ENCODE measurements at regions not wholly inside any gene's neighbourhood (a gene's known extent, or its start where the extent isn't known, plus 50 kb on each side); places are given as distances from the start of the nearest gene placed in this dataset.
"Not testable (repeated sequence)": the region's sequence is repeated elsewhere in the genome, so short reads cannot be mapped to it uniquely, and the experiment has no call there.

DNA sequence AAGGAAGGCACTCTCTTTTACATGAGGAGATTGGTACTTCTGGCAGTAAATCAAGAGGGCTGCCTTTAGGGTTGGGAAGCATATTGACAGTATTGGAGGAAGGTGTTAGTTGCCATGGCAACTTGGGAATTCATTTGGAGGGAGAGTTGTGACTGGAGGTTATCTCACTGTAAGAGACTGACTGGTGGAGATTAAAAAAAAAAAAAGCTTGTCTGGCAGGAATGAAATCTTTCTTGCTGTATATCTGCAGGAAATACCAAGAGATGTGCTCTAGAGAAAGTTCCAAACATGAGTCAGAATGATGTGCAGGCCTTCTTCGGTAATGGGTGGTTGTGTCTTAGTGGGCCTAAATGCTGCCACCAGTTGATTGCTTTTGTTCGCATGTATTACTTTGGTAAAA, 59.8 kb upstream of the FAM72C start:
- not testable (repeated sequence) for DNase-seq (ENCODE audit: low read depth in 2 of 3, low spot score in 1 of 3)

GRCh38 chr1:144026022-144026421, 54.2 kb upstream of the FAM72C start:
- not testable (repeated sequence) for DNase-seq (ENCODE audit: low read depth in 2 of 3, low spot score in 1 of 3)

- DNase-seq (ENCODE audit: low read depth in 2 of 3, low spot score in 1 of 3) = not testable (repeated sequence)
These were observed 50.1 kb upstream of the FAM72C start for GRCh38 chr1:144021690-144022384.

All from stimulated activated CD4-positive, alpha-beta T cell treated with anti-CD3 and anti-CD28 coated beads, Interleukin-12 subunit alpha, Interleukin-12 subunit beta, amount 100 ng/mL, for 48 hours (primary cell).